OCI-LY3 (cell line): ENCODE measurements at regions not wholly inside any gene's neighbourhood (a gene's known extent, or its start where the extent isn't known, plus 50 kb on each side); places are given as distances from the start of the nearest gene placed in this dataset.

Source experiments
- H2AFZ ChIP-seq: fragments of 200-600, 300-600 bp; shearing (Covaris generic); 2 replicates; pipeline ENCODE4 v1.6.0; 2014; ENCODE audit warnings: antibody characterized with exemption, low read depth, low read length
- H3K27ac ChIP-seq: fragments of 200-600, 300-600 bp; sonication (generic); 2 replicates; pipeline ENCODE4 v1.5.1; 2014; ENCODE audit warnings: mild to moderate bottlenecking, low read length, moderate library complexity, mixed read lengths
- H3K27me3 ChIP-seq: fragments of 200-600, 300-600 bp; sonication (generic); 2 replicates; pipeline ENCODE4 v1.6.1; 2014; ENCODE audit warnings: low read depth, low read length, mixed read lengths
- H3K36me3 ChIP-seq: fragments of 200-600, 300-600 bp; sonication (generic); replicated peaks from 2 replicates; pipeline ENCODE3; 2014; ENCODE audit warnings: low read depth, low read length, mixed read lengths
- H3K4me1 ChIP-seq: fragments of 300-600, 200-600 bp; sonication (generic); 2 replicates; pipeline ENCODE4 v1.6.1; 2014; ENCODE audit warnings: low read length, mixed read lengths
- H3K4me2 ChIP-seq: fragments of 200-600, 300-600 bp; sonication (generic); 2 replicates; pipeline ENCODE4 v1.6.1; 2014; ENCODE audit warnings: low read length, mixed read lengths
- H3K4me3 ChIP-seq: fragments of 300-600, 200-600 bp; sonication (generic); 2 replicates; pipeline ENCODE4 v1.5.1; 2014; ENCODE audit warnings: antibody characterized with exemption, mild to moderate bottlenecking, low read length, moderate library complexity
- H3K79me2 ChIP-seq: fragments of 300-600, 200-600 bp; shearing (Covaris generic); 2 replicates; pipeline ENCODE4 v1.6.1; 2014; ENCODE audit warnings: mild to moderate bottlenecking, low read length, mixed read lengths
- H3K9ac ChIP-seq: fragments of 300-600, 200-600 bp; shearing (Covaris generic); 2 replicates; pipeline ENCODE4 v1.6.0; 2014; ENCODE audit warnings: mild to moderate bottlenecking, low read length, moderate library complexity
- H3K9me3 ChIP-seq: fragments of 200-600, 300-600 bp; shearing (Covaris generic); 2 replicates; pipeline ENCODE4 v1.6.1; 2014; ENCODE audit warnings: low read length, mixed read lengths; ENCODE audit not compliant: insufficient read depth
- H4K20me1 ChIP-seq: fragments of 200-600, 300-600 bp; sonication (generic); 2 replicates; pipeline ENCODE4 v1.6.1; 2016; ENCODE audit warnings: low read length, mixed read lengths; ENCODE audit not compliant: insufficient read depth
- CTCF ChIP-seq: fragments of 200-600, 300-600 bp; sonication (generic); IDR thresholded peaks from 2 replicates; pipeline ENCODE4 v1.5.1; 2014; ENCODE audit warnings: antibody characterized with exemption, low read length, low read depth
- EZH2phosphoT487 ChIP-seq: fragments of 200-600 bp; shearing (Covaris generic); IDR thresholded peaks from 2 replicates; pipeline ENCODE4 v1.6.1; 2018; ENCODE audit warnings: antibody characterized with exemption, mixed run types, low read depth

GRCh38 chr7:26609532-26609931 is 254.9 kb downstream of the SKAP2 start:
- Histone ChIP-seq H3K9ac (no peak overlapping the region), H3K4me3 (no peak overlapping the region), H3K4me2 (no peak overlapping the region), H3K4me1 (0 out of 2 replicates have a peak, but pooled peaks cover 3% of the 10 kb centered on the region), H2AFZ (no peak overlapping the region), H3K27me3 (no peaks in the 10 kb centered on the region), H4K20me1 (no peaks in the 10 kb centered on the region), H3K79me2 (no peaks in the 10 kb centered on the region), H3K9me3 (no peaks in the 10 kb centered on the region), H3K27ac (no peak overlapping the region), H3K36me3 (no peaks in the 10 kb centered on the region)
- TF ChIP-seq CTCF, result no peak
- no peak for TF ChIP-seq EZH2phosphoT487

GRCh38 chr7:26612742-26613141 is 251.6 kb downstream of the SKAP2 start:
- no peak overlapping the region for H3K9ac ChIP-seq
- no peaks in the 10 kb centered on the region for H3K36me3 ChIP-seq
- H3K4me3 ChIP-seq, result no peak overlapping the region
- H3K9me3 ChIP-seq, result no peaks in the 10 kb centered on the region
- no peak overlapping the region for H3K4me2 ChIP-seq
- H4K20me1 ChIP-seq, result no peaks in the 10 kb centered on the region
- H3K27ac ChIP-seq, result no peak overlapping the region
- H2AFZ ChIP-seq, result no peak overlapping the region
- no peaks in the 10 kb centered on the region for H3K79me2 ChIP-seq
- TF ChIP-seq CTCF (no peak), EZH2phosphoT487 (no peak)
- H3K4me1 ChIP-seq, result no peaks in the 10 kb centered on the region
- no peaks in the 10 kb centered on the region for H3K27me3 ChIP-seq

GRCh38 chr7:26614503-26614902 is 249.9 kb downstream of the SKAP2 start:
- H3K27ac ChIP-seq, result no peak overlapping the region
- no peaks in the 10 kb centered on the region for H3K36me3 ChIP-seq
- H3K4me1 ChIP-seq, result no peaks in the 10 kb centered on the region
- H3K27me3 ChIP-seq, result no peaks in the 10 kb centered on the region
- no peak overlapping the region for H3K4me2 ChIP-seq
- no peak overlapping the region for H2AFZ ChIP-seq
- H3K4me3 ChIP-seq, result no peak overlapping the region
- H4K20me1 ChIP-seq, result no peaks in the 10 kb centered on the region
- TF ChIP-seq EZH2phosphoT487 (no peak), CTCF (no peak)
- H3K9me3 ChIP-seq, result no peaks in the 10 kb centered on the region
- no peaks in the 10 kb centered on the region for H3K79me2 ChIP-seq
- no peak overlapping the region for H3K9ac ChIP-seq

GRCh38 chr7:26616235-26616634 is 248.2 kb downstream of the SKAP2 start:
- H2AFZ ChIP-seq, result no peak overlapping the region
- no peak overlapping the region for H3K4me2 ChIP-seq
- H4K20me1 ChIP-seq, result no peaks in the 10 kb centered on the region
- no peaks in the 10 kb centered on the region for H3K9me3 ChIP-seq
- H3K27ac ChIP-seq, result no peak overlapping the region
- no peak overlapping the region for H3K9ac ChIP-seq
- H3K4me3 ChIP-seq, result no peak overlapping the region
- H3K4me1 ChIP-seq, result no peaks in the 10 kb centered on the region
- H3K27me3 ChIP-seq, result no peaks in the 10 kb centered on the region
- H3K79me2 ChIP-seq, result no peaks in the 10 kb centered on the region
- no peak for TF ChIP-seq EZH2phosphoT487
- TF ChIP-seq CTCF, result no peak
- H3K36me3 ChIP-seq, result no peaks in the 10 kb centered on the region
